ENCODE measurements at regions not wholly inside any gene's neighbourhood (a gene's known extent, or its start where the extent isn't known, plus 50 kb on each side); places are given as distances from the start of the nearest gene placed in this dataset.

DNA sequence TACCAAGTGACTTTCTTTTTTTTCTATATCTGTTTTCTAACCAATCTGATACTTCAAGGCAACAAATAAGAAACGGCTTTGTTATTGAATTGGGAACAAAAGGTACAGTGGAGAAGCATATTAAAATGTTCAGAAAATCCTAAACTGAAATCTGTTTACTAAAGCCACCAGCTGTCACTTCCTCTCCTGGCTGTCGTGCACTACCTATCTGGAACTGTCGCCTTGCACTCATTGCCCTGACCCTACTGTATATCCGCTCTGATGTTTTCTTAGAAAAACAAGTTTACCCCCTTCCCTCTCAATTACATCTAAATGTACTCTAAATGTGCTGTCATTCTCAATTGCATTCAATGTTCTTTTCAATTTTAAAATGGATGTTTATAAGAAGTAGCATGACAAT is 439.8 kb upstream of the ARRDC4 start:
- TF ChIP-seq EZH2phosphoT487 (IDR thresholded peaks at IDR 0.05; ENCODE audit: insufficient read depth, low read depth), result no peak
- no peak for TF ChIP-seq EZH2 (IDR thresholded peaks at IDR 0.05; ENCODE audit: insufficient read depth, poor library complexity, severe bottlenecking)

Data from GM23248 (cell line).